HEK293 (cell line): ENCODE measurements at regions not wholly inside any gene's neighbourhood (a gene's known extent, or its start where the extent isn't known, plus 50 kb on each side); places are given as distances from the start of the nearest gene placed in this dataset.

ENCODE experiments used
- CTCF ChIP-seq: fragments of 450-650 bp; formaldehyde crosslinking; IDR thresholded peaks from 2 replicates; pipeline ENCODE4 v1.5.1; 2016; ENCODE audit warnings: missing biosample characterization, missing genetic modification characterization
- ELK4 ChIP-seq: IDR thresholded peaks from 2 replicates; pipeline ENCODE4 v1.6.1; 2011; ENCODE audit warnings: mild to moderate bottlenecking, low read depth, low read length, borderline replicate concordance
- HOXA7 ChIP-seq: sonication (generic); formaldehyde crosslinking; IDR thresholded peaks from 2 replicates; pipeline ENCODE4 v1.8.1; 2022; ENCODE audit warnings: missing genetic modification reagents, borderline replicate concordance
- KLF1 ChIP-seq: fragments of 450-650 bp; formaldehyde crosslinking; IDR thresholded peaks from 2 replicates; pipeline ENCODE4 v1.5.1; 2016; ENCODE audit warnings: missing biosample characterization, missing genetic modification characterization
- SP3 ChIP-seq: fragments of 450-650 bp; formaldehyde crosslinking; IDR thresholded peaks from 2 replicates; pipeline ENCODE4 v1.5.1; 2016; ENCODE audit warnings: missing biosample characterization, missing genetic modification characterization
- ZBTB26 ChIP-seq: fragments of 450-650 bp; formaldehyde crosslinking; optimal IDR thresholded peaks from 2 replicates; pipeline ENCODE3; 2016; ENCODE audit warnings: missing biosample characterization, mild to moderate bottlenecking, missing genetic modification characterization
- ZFP3 ChIP-seq: fragments of 450-650 bp; formaldehyde crosslinking; IDR thresholded peaks from 2 replicates; pipeline ENCODE4 v1.5.1; 2016; ENCODE audit warnings: low read depth, missing biosample characterization, missing genetic modification characterization
- ZNF121 ChIP-seq: fragments of 450-650 bp; formaldehyde crosslinking; IDR thresholded peaks from 2 replicates; pipeline ENCODE4 v1.5.1; 2016; ENCODE audit warnings: missing biosample characterization, missing genetic modification characterization
- ZNF239 ChIP-seq: fragments of 450-650 bp; formaldehyde crosslinking; IDR thresholded peaks from 2 replicates; pipeline ENCODE4 v1.5.1; 2016; ENCODE audit warnings: missing biosample characterization, missing genetic modification characterization
- ZNF280D ChIP-seq: fragments of 450-650 bp; formaldehyde crosslinking; IDR thresholded peaks from 2 replicates; pipeline ENCODE4 v1.5.1; 2016; ENCODE audit warnings: missing biosample characterization, missing genetic modification characterization
- ZNF707 ChIP-seq: fragments of 450-650 bp; formaldehyde crosslinking; IDR thresholded peaks from 2 replicates; pipeline ENCODE4 v1.5.1; 2016; ENCODE audit warnings: missing biosample characterization, missing genetic modification characterization
- ZSCAN16 ChIP-seq: fragments of 450-650 bp; formaldehyde crosslinking; IDR thresholded peaks from 2 replicates; pipeline ENCODE4 v1.5.1; 2016; ENCODE audit warnings: missing biosample characterization, missing genetic modification characterization

GRCh38 chr10:89857431-89858042 lies 156.1 kb downstream of the KIF20B start:
- no peak for TF ChIP-seq ZNF280D (tag by site-specific recombination)
- no peak for TF ChIP-seq KLF1 (tag by site-specific recombination)
- TF ChIP-seq ELK4 = no peak
- no peak for TF ChIP-seq ZSCAN16 (tag by site-specific recombination)
- TF ChIP-seq CTCF = no peak
- TF ChIP-seq SP3 (tag by site-specific recombination) = no peak
- no peak for TF ChIP-seq ZNF707 (tag by site-specific recombination)
- no peak for TF ChIP-seq ZNF239 (tag by site-specific recombination)
- no peak for TF ChIP-seq ZNF121
- no peak for TF ChIP-seq ZFP3
- TF ChIP-seq HOXA7 (CRISPR knock-in tag) = no peak
- TF ChIP-seq ZBTB26 (tag by site-specific recombination) = no peak
